GM18519 (cell line): ENCODE measurements at regions not wholly inside any gene's neighbourhood (a gene's known extent, or its start where the extent isn't known, plus 50 kb on each side); places are given as distances from the start of the nearest gene placed in this dataset.

Source experiments
- ATAC-seq: cut with Tn5 transposase; IDR thresholded peaks from one replicate; pipeline ENCODE4 v1.9.1; 2021; ENCODE audit warnings: mild to moderate bottlenecking, moderate library complexity; ENCODE audit not compliant: unreplicated experiment, low FRiP score

DNA sequence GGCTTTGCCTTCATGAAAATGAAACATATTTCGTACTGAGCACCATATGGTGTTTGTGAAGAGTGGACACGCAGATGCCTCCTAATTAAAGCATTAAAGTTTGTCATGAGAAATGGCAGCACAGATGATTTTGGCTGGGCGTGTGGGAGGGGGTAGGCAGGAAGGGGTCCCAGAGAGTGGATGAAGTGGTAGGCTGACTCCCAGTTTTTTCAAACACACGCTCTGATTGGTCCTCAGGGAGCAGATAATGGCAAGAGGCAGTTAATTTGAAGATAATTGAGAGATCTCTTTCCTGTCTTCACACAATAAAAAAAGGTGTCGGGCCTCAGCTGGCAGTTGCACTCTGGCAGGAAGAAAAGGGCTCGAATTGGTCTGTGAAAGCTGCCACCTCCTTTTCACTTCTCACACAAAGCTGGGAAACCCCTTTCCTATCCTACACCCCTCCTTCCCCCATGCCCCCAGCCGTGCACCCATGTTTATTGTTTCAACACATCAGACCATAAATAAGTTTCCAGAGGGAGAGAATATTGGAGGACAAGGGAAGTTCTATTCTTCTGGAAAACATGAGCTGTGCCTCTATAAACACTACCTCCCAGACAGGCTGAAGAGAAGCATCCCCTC, 429.6 kb downstream of the ARHGEF28 start:
- ATAC-seq: no peak

DNA sequence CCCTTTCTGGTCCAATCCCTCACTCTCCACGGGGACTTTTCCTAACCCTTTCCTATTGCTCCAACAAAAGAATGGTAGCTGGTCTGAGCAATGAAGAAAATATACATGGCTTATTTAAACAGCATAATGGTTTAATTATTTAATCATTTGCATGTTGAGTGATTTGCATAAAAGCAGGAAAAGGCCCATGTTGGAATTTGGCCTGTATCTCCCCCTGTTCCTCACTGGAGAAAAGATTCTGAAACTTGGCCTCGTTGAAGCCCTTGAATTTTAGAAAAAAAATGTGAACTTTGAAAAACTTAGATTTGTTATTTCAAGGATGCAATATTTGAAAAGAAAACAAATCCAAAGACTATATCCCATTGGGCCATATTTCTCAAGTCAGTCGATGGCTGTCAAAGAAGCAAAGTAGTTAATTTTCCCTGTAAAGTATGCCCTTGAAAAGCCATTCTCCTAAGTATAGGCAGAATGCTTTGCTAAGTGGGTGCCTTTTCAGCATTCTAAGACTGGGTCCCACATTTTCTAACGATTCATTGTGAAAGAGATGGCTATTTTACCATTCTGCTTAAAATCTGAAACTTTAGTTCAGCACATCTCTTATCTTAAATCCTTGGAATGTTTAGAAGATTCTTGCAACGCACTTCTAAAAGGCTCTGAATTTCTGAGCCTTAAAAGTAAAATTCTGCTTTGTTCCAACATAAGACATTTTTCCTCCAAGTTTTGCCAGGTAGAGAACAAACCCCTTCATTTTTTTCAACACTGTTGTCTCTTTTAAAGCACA, 428.8 kb downstream of the ARHGEF28 start:
- no peak for ATAC-seq

DNA sequence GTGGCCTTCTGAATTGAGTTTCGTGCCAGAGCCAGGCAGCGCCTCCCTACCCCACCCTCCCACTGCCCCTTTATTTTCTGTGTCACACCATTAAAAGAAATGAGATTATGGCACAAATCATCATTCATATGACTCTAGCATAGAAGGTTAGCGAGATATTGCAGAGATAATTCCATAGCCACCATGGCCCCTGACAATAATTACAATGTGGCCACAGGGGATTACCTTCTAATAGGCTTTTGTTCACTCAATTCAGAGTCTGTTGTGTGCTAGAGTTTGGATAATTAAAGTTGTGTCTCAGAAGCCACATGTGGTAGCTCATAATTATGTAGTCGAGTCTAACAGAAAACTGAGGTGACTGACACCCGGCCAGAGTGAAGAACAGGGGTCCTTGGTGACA, 428.1 kb downstream of the ARHGEF28 start:
- ATAC-seq: no peak

DNA sequence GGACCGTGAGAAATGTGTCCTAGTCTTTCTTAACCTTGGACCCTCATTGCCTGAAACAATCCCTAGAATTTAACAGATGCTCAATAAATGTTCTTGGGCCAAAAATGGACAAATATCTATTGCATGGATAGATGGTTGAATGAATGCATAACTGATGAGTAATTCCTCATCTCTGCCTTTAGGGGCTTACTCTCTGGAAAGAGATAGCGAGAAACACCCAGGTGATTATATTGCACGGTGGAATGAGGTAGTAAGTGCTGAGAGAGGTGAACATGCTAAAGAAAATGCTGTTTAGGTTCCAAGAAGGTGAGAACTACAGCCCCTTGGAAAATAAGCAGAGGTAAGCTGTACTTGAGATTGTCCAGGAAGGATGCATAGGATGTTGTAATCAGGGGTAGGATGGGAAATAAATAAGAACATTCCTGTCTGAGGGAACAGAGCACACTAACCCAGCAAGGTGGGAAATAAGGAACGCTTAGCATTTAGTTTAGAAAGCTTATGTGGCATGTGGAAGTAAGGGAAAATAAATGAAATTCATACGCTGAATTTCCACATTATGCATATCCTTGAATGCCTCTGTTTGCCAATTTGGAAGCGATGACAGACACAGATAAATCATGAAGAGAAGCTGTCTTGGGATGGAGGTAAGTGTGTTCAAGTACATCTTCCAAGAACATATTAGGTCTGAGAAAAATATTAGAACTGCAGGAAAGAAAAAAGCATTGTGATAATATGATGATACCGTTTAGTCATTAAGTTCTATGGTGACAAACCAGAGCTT, 426.6 kb downstream of the ARHGEF28 start:
- no peak for ATAC-seq

DNA sequence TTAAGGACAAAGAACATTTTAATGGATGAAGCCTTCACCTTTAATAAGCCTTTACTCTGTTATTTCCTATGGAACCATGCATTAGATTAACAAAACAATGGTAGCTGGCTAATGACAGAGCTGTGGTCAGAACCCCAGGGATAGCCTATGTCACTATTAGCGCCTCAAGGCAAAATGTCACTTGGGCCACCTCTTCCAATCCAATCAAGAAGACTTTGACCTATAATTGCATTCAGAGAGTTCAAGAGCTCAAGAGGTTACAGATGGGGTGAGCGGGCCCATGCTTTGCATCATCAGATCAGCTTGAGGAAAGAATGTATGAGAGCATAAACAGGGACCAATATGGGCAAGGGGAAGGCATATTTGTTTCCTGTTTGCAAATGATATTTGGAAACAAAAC, 425.1 kb downstream of the ARHGEF28 start:
- no peak for ATAC-seq

GRCh38 chr5:74044936-74045335, 418.9 kb downstream of the ARHGEF28 start:
- ATAC-seq: no peak

- no peak for ATAC-seq
These were observed 417.0 kb downstream of the ARHGEF28 start for GRCh38 chr5:74042959-74043358.

DNA sequence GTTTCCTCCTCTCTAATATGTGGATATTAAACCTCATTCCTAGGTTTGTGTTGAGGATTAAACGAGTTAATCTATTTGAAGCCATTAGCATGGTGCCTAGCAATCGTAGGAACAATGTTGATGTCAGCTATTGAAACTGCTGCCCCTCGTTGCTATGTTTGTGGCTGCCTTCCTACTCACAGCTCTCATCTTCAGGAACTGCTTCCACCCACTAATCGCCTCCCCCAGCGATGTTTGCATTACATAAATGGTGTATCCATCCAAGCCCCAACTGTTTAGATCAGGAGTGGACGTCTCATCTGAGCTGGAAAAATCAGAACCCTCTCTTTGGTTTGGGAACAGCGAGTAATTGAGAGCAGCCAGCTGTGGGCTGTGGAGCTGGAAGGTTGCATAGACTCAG, 416.6 kb downstream of the ARHGEF28 start:
- ATAC-seq: no peak

DNA sequence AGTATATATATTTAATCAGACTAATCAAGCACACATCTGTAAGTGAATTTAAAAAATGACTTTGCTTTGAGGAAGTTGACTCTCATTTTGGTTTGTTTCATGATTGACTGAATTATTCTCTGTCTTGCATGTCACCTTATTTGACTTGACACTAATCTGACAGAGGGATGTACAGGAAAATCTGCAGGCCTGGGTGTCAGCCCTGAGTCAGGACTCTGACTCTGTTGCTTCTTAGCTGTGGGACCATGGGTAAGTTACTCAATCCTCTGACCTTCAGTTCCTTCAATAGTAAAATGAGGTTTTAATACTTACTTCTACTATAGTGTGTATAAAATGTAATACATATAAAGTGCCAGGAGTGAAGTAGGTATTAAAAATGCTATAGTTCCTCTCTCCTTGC, 415.9 kb downstream of the ARHGEF28 start:
- ATAC-seq: no peak

- ATAC-seq: no peak
These were observed 415.0 kb downstream of the ARHGEF28 start for GRCh38 chr5:74040811-74041491.

- no peak for ATAC-seq
These were observed 414.1 kb downstream of the ARHGEF28 start for GRCh38 chr5:74040065-74040551.

GRCh38 chr5:74037321-74037720, 411.3 kb downstream of the ARHGEF28 start:
- ATAC-seq: no peak

GRCh38 chr5:74035521-74035937, 409.5 kb downstream of the ARHGEF28 start:
- peak; percentile 72 for ATAC-seq

GRCh38 chr5:74034733-74035132, 408.7 kb downstream of the ARHGEF28 start:
- no peak for ATAC-seq

- ATAC-seq: no peak
These were observed 406.6 kb downstream of the ARHGEF28 start for GRCh38 chr5:74032617-74033016.

GRCh38 chr5:74031536-74031935, 405.5 kb downstream of the ARHGEF28 start:
- ATAC-seq: no peak

GRCh38 chr5:74030821-74031220, 404.8 kb downstream of the ARHGEF28 start:
- ATAC-seq: no peak

DNA sequence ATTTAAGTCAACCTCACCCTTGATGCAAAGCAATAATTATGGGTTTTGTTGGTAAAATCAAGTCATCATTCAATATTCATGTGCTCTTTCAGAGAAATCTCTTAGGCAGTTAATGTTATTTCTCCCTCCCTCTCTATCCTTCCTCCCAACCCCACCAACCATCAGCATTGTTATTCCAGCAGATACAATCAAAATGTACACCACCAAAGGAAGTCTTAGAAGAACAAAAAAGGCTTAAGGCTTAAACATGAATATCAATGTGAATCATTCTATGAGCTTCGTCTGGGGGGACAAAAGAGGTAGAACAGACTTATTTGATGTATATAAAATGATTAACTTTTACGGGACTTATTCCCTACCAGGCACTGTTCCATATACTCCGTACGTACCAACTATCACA, 404.4 kb downstream of the ARHGEF28 start:
- ATAC-seq: no peak

DNA sequence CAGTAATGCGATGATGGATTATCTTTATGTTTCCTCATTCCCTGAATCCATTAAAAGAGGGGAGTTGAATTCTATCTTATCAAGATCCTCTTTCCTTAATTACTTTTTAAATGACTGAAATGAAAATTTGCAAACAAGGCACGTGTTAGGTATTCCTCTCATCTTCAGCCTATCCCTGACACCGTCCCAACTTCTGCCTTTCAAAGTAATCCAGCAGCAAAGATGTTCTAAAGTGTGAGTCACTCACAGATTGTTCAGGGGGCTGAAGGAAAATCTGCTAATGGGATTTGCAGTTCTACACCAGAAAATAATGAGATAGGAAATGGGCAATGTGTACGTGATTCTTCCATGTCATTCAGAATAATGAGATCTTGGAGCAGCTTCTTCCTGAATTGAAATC, 403.0 kb downstream of the ARHGEF28 start:
- no peak for ATAC-seq

DNA sequence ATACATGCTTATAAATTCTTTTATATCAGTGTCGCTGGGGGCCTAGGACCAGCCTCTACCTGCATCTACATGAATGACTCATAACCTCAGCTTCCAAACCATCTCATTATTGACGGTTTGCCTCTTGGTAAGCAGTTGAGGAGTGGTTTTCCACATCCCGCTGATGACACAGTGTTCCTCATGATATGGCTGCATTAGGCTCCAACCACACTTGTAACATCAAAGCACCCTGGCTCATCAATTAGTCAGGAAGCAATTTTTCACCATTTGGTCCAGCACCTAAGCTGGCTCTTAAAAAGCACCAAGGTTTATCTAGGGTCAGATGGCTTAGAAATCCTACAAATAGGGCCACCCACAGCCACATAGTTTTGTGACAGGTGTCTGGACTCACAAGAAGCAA, 402.4 kb downstream of the ARHGEF28 start:
- ATAC-seq: no peak
